Neural progenitor cell (in vitro differentiated cells): ENCODE measurements at regions not wholly inside any gene's neighbourhood (a gene's known extent, or its start where the extent isn't known, plus 50 kb on each side); places are given as distances from the start of the nearest gene placed in this dataset.

ENCODE experiments used
- DNase-seq: peaks from one replicate; pipeline ENCODE4 v3.0.0-alpha.2; 2016; ENCODE audit warnings: low spot score
- H2AFZ ChIP-seq: fragments of 200-600 bp; sonication (generic); replicated peaks from 2 replicates; pipeline ENCODE4 v1.6.1; 2016; ENCODE audit warnings: antibody characterized with exemption
- H3F3A ChIP-seq: fragments of 200-600 bp; sonication (generic); 2 replicates; pipeline ENCODE4 v1.6.1; 2016; ENCODE audit warnings: antibody characterized with exemption, low read depth
- H3K27ac ChIP-seq: fragments of 200-600 bp; sonication (generic); 2 replicates; pipeline ENCODE4 v1.5.1; 2016; ENCODE audit warnings: mild to moderate bottlenecking
- H3K27me3 ChIP-seq: fragments of 200-600 bp; sonication (generic); 2 replicates; pipeline ENCODE4 v1.6.1; 2016; ENCODE audit warnings: mild to moderate bottlenecking, moderate library complexity
- H3K36me3 ChIP-seq: fragments of 200-600 bp; sonication (generic); 2 replicates; pipeline ENCODE4 v1.5.1; 2016
- H3K4me1 ChIP-seq: fragments of 200-600 bp; sonication (generic); 2 replicates; pipeline ENCODE4 v1.6.1; 2016; ENCODE audit warnings: mixed run types
- H3K4me2 ChIP-seq: fragments of 200-600 bp; sonication (generic); 2 replicates; pipeline ENCODE4 v1.6.1; 2016
- H3K4me3 ChIP-seq: fragments of 200-600 bp; sonication (generic); 2 replicates; pipeline ENCODE4 v1.5.1; 2016
- H3K79me2 ChIP-seq: fragments of 200-600 bp; sonication (generic); 2 replicates; pipeline ENCODE4 v1.6.1; 2016; ENCODE audit warnings: low read depth
- H3K9ac ChIP-seq: fragments of 200-600 bp; sonication (generic); 2 replicates; pipeline ENCODE4 v1.6.1; 2016
- H3K9me3 ChIP-seq: fragments of 200-600 bp; sonication (generic); 2 replicates; pipeline ENCODE4 v1.5.1; 2016; ENCODE audit warnings: low read depth
- H4K20me1 ChIP-seq: fragments of 200-600 bp; sonication (generic); 2 replicates; pipeline ENCODE4 v1.6.1; 2016; ENCODE audit warnings: low read depth
- H3K27ac Mint-ChIP-seq: 3 replicates; pipeline ENCODE4 v1.8.0; 2021; ENCODE audit warnings: mixed read lengths
- H3K27me3 Mint-ChIP-seq: 2 replicates; pipeline ENCODE4 v1.8.0; 2022; ENCODE audit warnings: low read depth, mild to moderate bottlenecking, inconsistent platforms, moderate library complexity, mixed read lengths; ENCODE audit not compliant: insufficient read depth
- H3K36me3 Mint-ChIP-seq: 3 replicates; pipeline ENCODE4 v1.8.0; 2021; ENCODE audit warnings: mixed read lengths
- H3K4me1 Mint-ChIP-seq: 3 replicates; pipeline ENCODE4 v1.8.0; 2021; ENCODE audit warnings: mixed read lengths
- H3K4me3 Mint-ChIP-seq: 3 replicates; pipeline ENCODE4 v1.8.0; 2021; ENCODE audit warnings: mild to moderate bottlenecking, moderate library complexity, mixed read lengths
- H3K9me3 Mint-ChIP-seq: 3 replicates; pipeline ENCODE4 v1.8.0; 2020; ENCODE audit warnings: mixed read lengths
- EZH2 ChIP-seq: fragments of 200-600 bp; sonication (generic); IDR thresholded peaks from 2 replicates; pipeline ENCODE4 v1.6.1; 2017; ENCODE audit warnings: antibody characterized with exemption, mild to moderate bottlenecking, moderate library complexity
- EZH2phosphoT487 ChIP-seq: fragments of 200-600 bp; sonication (generic); IDR thresholded peaks from 2 replicates; pipeline ENCODE4 v1.6.1; 2017; ENCODE audit warnings: antibody characterized with exemption
- TF ChIP-seq, protein P1 (sequence below): fragments of 200-600 bp; sonication (generic); IDR thresholded peaks from 2 replicates; pipeline ENCODE4 v1.5.1; 2017; ENCODE audit warnings: antibody characterized with exemption, mild to moderate bottlenecking

DNA sequence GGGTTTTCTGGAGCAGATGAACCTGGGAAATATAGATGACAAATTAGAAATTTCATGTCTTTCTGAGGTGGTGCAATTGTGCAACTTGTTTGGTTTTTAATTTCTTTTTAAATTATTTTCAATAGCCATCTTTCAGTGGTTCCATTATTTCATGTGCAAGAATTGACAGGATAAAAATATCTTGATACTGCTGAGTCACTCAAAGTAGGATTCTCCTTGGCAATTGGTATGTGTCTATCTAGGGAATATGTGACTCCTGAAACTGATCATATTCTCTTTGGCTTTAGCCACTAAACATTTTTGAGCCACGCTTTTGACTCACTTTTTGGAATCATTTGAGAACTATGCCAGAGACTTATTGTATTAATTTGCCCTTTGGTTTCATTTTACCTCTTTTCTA is 331.5 kb downstream of the KCNA4 start:
- no peaks in the 10 kb centered on the region for H3K9me3 Mint-ChIP-seq

DNA sequence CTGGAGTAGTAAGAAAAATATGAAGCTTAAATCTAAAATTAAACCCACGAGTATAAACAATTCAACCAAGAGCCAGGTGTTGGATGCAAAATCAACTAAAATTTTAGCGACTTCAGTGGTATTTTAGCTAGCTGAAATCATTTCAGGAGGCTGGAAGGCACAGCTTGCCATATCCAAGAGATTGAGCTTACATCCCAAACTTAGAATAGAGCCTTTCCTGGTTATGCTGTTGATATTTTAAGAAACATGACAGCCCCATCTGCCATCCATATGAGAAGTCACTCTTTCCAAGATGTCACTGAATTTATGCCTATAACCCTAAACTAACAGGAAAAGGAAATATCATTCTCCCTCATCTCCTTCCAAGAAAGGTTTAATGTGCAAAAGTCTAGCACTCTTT is 334.0 kb downstream of the KCNA4 start:
- H3K27ac Mint-ChIP-seq: no peak overlapping the region
- Histone ChIP-seq H3K9ac (no peak overlapping the region), H3F3A (no peaks in the 10 kb centered on the region), H2AFZ (no peak overlapping the region), H3K27ac (no peak overlapping the region), H3K27me3 (no peaks in the 10 kb centered on the region), H3K4me3 (no peak overlapping the region), H3K4me2 (no peak overlapping the region), H3K36me3 (no peaks in the 10 kb centered on the region), H3K9me3 (no peaks in the 10 kb centered on the region), H3K4me1 (no peaks in the 10 kb centered on the region), H4K20me1 (no peaks in the 10 kb centered on the region), H3K79me2 (no peaks in the 10 kb centered on the region)
- H3K36me3 Mint-ChIP-seq: no peaks in the 10 kb centered on the region
- no peaks in the 10 kb centered on the region for H3K9me3 Mint-ChIP-seq
- no peak for DNase-seq
- H3K4me3 Mint-ChIP-seq: no peak overlapping the region
- TF ChIP-seq, protein P1, sequence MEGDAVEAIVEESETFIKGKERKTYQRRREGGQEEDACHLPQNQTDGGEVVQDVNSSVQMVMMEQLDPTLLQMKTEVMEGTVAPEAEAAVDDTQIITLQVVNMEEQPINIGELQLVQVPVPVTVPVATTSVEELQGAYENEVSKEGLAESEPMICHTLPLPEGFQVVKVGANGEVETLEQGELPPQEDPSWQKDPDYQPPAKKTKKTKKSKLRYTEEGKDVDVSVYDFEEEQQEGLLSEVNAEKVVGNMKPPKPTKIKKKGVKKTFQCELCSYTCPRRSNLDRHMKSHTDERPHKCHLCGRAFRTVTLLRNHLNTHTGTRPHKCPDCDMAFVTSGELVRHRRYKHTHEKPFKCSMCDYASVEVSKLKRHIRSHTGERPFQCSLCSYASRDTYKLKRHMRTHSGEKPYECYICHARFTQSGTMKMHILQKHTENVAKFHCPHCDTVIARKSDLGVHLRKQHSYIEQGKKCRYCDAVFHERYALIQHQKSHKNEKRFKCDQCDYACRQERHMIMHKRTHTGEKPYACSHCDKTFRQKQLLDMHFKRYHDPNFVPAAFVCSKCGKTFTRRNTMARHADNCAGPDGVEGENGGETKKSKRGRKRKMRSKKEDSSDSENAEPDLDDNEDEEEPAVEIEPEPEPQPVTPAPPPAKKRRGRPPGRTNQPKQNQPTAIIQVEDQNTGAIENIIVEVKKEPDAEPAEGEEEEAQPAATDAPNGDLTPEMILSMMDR: no peak
- TF ChIP-seq EZH2: no peak
- no peak for TF ChIP-seq EZH2phosphoT487
- H3K27me3 Mint-ChIP-seq: no peaks in the 10 kb centered on the region
- H3K4me1 Mint-ChIP-seq: peaks cover 5% of the 10 kb centered on the region

More for the DNA sequence above, 331.5 kb downstream of the KCNA4 start:
- H3K4me2 ChIP-seq: no peak overlapping the region
- H3K4me1 Mint-ChIP-seq: peaks cover 5% of the 10 kb centered on the region
- no peaks in the 10 kb centered on the region for H3K36me3 Mint-ChIP-seq
- H4K20me1 ChIP-seq: no peaks in the 10 kb centered on the region
- H3K27me3 ChIP-seq: no peaks in the 10 kb centered on the region
- no peaks in the 10 kb centered on the region for H3K27me3 Mint-ChIP-seq
- no peak overlapping the region for H3K4me3 ChIP-seq
- no peaks in the 10 kb centered on the region for H3F3A ChIP-seq
- H3K79me2 ChIP-seq: no peaks in the 10 kb centered on the region
- TF ChIP-seq, protein P1: no peak
- TF ChIP-seq EZH2phosphoT487: no peak
- TF ChIP-seq EZH2: no peak
- no peaks in the 10 kb centered on the region for H3K9me3 ChIP-seq
- H3K27ac ChIP-seq: no peak overlapping the region
- H3K4me1 ChIP-seq: no peaks in the 10 kb centered on the region
- no peaks in the 10 kb centered on the region for H3K36me3 ChIP-seq
- H3K27ac Mint-ChIP-seq: no peak overlapping the region
- H2AFZ ChIP-seq: no peak overlapping the region
- no peak for DNase-seq
- H3K9ac ChIP-seq: no peak overlapping the region
- H3K4me3 Mint-ChIP-seq: no peak overlapping the region

DNA sequence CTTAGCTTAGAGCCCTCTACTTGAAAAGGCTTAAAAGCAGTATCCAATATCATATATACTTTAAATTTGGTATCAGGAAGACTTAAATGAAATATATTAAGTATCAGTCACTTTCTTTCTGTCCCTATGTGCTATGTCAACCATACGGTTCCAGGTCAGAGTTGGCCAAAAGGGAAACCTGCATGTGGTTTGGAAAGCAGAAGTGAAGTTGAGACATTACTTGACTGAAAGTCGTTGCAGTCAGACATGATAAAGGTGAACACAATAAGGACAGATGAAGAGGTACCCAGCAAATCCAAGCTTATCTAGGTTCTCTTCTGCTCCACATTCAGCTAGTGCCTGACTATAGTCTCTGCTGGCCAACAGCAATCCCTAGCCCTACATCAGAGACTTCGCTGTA is 336.8 kb downstream of the KCNA4 start:
- no peaks in the 10 kb centered on the region for H4K20me1 ChIP-seq
- no peak overlapping the region for H2AFZ ChIP-seq
- H3K27me3 ChIP-seq: no peaks in the 10 kb centered on the region
- no peak for DNase-seq
- H3K4me2 ChIP-seq: no peak overlapping the region
- Mint-ChIP-seq H3K4me3 (no peak overlapping the region), H3K36me3 (no peaks in the 10 kb centered on the region), H3K27me3 (no peaks in the 10 kb centered on the region), H3K27ac (no peak overlapping the region), H3K4me1 (peaks cover 5% of the 10 kb centered on the region), H3K9me3 (no peaks in the 10 kb centered on the region)
- no peak for TF ChIP-seq EZH2phosphoT487
- no peak for TF ChIP-seq EZH2
- TF ChIP-seq, protein P1: no peak
- H3K27ac ChIP-seq: no peak overlapping the region
- H3K9me3 ChIP-seq: no peaks in the 10 kb centered on the region
- H3K79me2 ChIP-seq: no peaks in the 10 kb centered on the region
- H3K4me1 ChIP-seq: no peaks in the 10 kb centered on the region
- no peaks in the 10 kb centered on the region for H3K36me3 ChIP-seq
- no peak overlapping the region for H3K9ac ChIP-seq
- H3K4me3 ChIP-seq: no peak overlapping the region
- no peaks in the 10 kb centered on the region for H3F3A ChIP-seq

DNA sequence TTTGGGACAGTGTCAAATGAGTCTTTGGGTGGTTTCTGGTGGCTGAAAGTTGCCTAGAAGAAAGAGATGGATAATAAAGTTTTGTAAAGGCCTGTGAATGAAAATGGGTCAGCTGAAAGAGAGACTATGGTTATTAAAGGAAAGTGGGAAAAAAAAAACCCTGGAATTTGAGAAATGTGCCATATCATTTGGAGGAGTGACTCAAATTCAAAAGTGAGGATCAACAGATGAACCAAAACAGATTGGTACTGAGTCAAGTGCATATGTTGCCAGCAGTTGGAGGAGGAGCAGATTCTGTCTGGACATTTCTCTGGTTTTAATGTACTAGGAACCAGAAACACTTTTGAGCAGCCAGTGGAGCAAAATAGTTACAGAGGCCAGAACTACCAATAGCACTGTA is 339.8 kb downstream of the KCNA4 start:
- no peak overlapping the region for H3K9ac ChIP-seq
- no peaks in the 10 kb centered on the region for H3K79me2 ChIP-seq
- Mint-ChIP-seq H3K9me3 (no peaks in the 10 kb centered on the region), H3K4me1 (peaks cover 5% of the 10 kb centered on the region), H3K27ac (no peak overlapping the region), H3K27me3 (no peaks in the 10 kb centered on the region), H3K36me3 (no peaks in the 10 kb centered on the region), H3K4me3 (no peak overlapping the region)
- H3K27me3 ChIP-seq: no peaks in the 10 kb centered on the region
- H3K4me1 ChIP-seq: no peaks in the 10 kb centered on the region
- H2AFZ ChIP-seq: no peak overlapping the region
- no peak overlapping the region for H3K4me3 ChIP-seq
- H4K20me1 ChIP-seq: no peaks in the 10 kb centered on the region
- no peaks in the 10 kb centered on the region for H3K9me3 ChIP-seq
- H3K36me3 ChIP-seq: no peaks in the 10 kb centered on the region
- DNase-seq: no peak
- no peaks in the 10 kb centered on the region for H3F3A ChIP-seq
- H3K4me2 ChIP-seq: no peak overlapping the region
- TF ChIP-seq EZH2: no peak
- TF ChIP-seq, protein P1: no peak
- no peak for TF ChIP-seq EZH2phosphoT487
- no peak overlapping the region for H3K27ac ChIP-seq
